ENCODE measurements at regions not wholly inside any gene's neighbourhood (a gene's known extent, or its start where the extent isn't known, plus 50 kb on each side); places are given as distances from the start of the nearest gene placed in this dataset.

GRCh38 chr18:38944446-38945024 lies 1378.9 kb upstream of the CELF4 start:
- intact Hi-C loops (cut with DNase I): no loop called here
- no peaks in the 10 kb centered on the region for H3K4me1 ChIP-seq (ENCODE audit: insufficient read depth)
- DNase-seq: no peak
- no peak overlapping the region for H3K4me3 ChIP-seq
- H3K9me3 ChIP-seq: no peaks in the 10 kb centered on the region
- H3K27ac ChIP-seq: no peak overlapping the region
- TF ChIP-seq, protein P1, sequence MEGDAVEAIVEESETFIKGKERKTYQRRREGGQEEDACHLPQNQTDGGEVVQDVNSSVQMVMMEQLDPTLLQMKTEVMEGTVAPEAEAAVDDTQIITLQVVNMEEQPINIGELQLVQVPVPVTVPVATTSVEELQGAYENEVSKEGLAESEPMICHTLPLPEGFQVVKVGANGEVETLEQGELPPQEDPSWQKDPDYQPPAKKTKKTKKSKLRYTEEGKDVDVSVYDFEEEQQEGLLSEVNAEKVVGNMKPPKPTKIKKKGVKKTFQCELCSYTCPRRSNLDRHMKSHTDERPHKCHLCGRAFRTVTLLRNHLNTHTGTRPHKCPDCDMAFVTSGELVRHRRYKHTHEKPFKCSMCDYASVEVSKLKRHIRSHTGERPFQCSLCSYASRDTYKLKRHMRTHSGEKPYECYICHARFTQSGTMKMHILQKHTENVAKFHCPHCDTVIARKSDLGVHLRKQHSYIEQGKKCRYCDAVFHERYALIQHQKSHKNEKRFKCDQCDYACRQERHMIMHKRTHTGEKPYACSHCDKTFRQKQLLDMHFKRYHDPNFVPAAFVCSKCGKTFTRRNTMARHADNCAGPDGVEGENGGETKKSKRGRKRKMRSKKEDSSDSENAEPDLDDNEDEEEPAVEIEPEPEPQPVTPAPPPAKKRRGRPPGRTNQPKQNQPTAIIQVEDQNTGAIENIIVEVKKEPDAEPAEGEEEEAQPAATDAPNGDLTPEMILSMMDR (IDR thresholded peaks at IDR 0.05): no peak
- H3K36me3 ChIP-seq: no peaks in the 10 kb centered on the region
- WGBS, 3 donors: 85 to 88% (median 87%) methylated on average over 21 to 28 of the region's 28 CpGs
- no peaks in the 10 kb centered on the region for H3K27me3 ChIP-seq

- intact Hi-C loops (cut with DNase I): no loop called here
- DNase-seq: no peak
- TF ChIP-seq EP300 (IDR thresholded peaks at IDR 0.05) (no peak), POLR2A (IDR thresholded peaks at IDR 0.05) (no peak)
- H3K9me3 ChIP-seq: no peaks in the 10 kb centered on the region
- H3K27me3 ChIP-seq: no peaks in the 10 kb centered on the region
- no peaks in the 10 kb centered on the region for H3K4me1 ChIP-seq (ENCODE audit: insufficient read depth)
- H3K4me3 ChIP-seq: no peak overlapping the region
- no peak overlapping the region for H3K27ac ChIP-seq
- WGBS, 3 donors: 68 to 76% (median 71%) methylated on average over 9 of the region's 9 CpGs
- H3K36me3 ChIP-seq: no peaks in the 10 kb centered on the region
Observed at GRCh38 chr18:38941711-38942561, 1376.3 kb upstream of the CELF4 start.

DNA sequence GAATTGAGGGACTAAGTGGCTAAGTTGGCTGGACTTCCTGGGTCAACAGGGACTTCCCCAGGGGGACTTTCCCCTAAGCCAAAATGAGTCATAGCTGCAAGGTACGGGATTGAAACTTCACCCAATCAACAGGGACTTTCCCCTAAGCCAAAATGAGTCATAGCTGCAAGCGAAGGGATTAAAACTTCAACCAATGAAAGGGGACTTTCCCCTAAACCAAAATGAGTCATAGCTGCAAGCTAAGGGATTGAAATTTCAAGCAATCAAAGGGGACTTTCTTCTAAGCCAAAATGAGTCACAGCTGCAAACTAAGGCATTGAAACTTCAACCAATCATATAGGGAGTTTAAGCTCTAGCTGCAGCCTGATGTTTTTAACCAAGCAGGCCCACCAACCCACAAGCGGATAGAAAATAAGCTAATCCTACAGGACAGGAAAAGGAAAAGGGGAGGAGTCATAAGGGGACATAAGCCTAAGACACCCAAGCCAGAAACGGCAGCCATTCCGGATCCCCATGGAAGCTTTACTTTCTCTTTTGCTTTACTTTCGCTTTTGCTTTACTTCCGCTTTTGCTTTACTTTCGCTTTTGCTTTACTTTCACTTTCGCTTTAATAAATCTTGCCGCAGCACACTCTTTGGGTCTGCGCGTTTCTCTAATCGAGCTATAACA lies 1375.4 kb upstream of the CELF4 start:
- Histone ChIP-seq H3K4me3 (no peak overlapping the region), H3K27ac (no peak overlapping the region), H3K4me1 (ENCODE audit: insufficient read depth) (no peaks in the 10 kb centered on the region), H3K9me3 (no peaks in the 10 kb centered on the region), H3K36me3 (no peaks in the 10 kb centered on the region), H3K27me3 (no peaks in the 10 kb centered on the region)
- DNase-seq: no peak
- TF ChIP-seq POLR2A (IDR thresholded peaks at IDR 0.05): no peak
- TF ChIP-seq, protein P1 (IDR thresholded peaks at IDR 0.05): no peak
- TF ChIP-seq EP300 (IDR thresholded peaks at IDR 0.05): no peak
- 83 to 86% (median 83%) methylated on average over 13 of the region's 13 CpGs for WGBS, 3 donors
- intact Hi-C loops (cut with DNase I): no loop called here

- Histone ChIP-seq H3K4me3 (no peak overlapping the region), H3K4me1 (ENCODE audit: insufficient read depth) (no peaks in the 10 kb centered on the region), H3K27ac (no peak overlapping the region), H3K9me3 (no peaks in the 10 kb centered on the region), H3K27me3 (no peaks in the 10 kb centered on the region), H3K36me3 (no peaks in the 10 kb centered on the region)
- TF ChIP-seq POLR2A (IDR thresholded peaks at IDR 0.05): no peak
- TF ChIP-seq, protein P1 (IDR thresholded peaks at IDR 0.05): no peak
- TF ChIP-seq EP300 (IDR thresholded peaks at IDR 0.05): no peak
- no peak for DNase-seq
- intact Hi-C loops (cut with DNase I): no loop called here
Observed at GRCh38 chr18:38940475-38940862, 1374.9 kb upstream of the CELF4 start.

Measured in ovary (tissue), 7 donors.